D721Med (cell line): ENCODE measurements at regions not wholly inside any gene's neighbourhood (a gene's known extent, or its start where the extent isn't known, plus 50 kb on each side); places are given as distances from the start of the nearest gene placed in this dataset.

Experiments used
- DNase-seq: peaks from one replicate; pipeline ENCODE4 v3.0.0; 2011; ENCODE audit warnings: low spot score; ENCODE audit not compliant: insufficient read length
- FAIRE-seq: peaks from 2 replicates; lab custom pipeline; 2011; peaks lifted over from hg19 to GRCh38; lab: Jason Lieb, UNC
- CTCF ChIP-seq: IDR thresholded peaks from 2 replicates; pipeline ENCODE4 v1.5.1; 2012; ENCODE audit warnings: mild to moderate bottlenecking, control low read depth; ENCODE audit not compliant: insufficient read depth; ENCODE audit errors: missing control alignments

- no peak for TF ChIP-seq CTCF
- DNase-seq: no peak
- no peak for FAIRE-seq
Measured at GRCh38 chr2:222120933-222121332, 177.9 kb downstream of the PAX3 start.

GRCh38 chr2:222115296-222115695 is 183.5 kb downstream of the PAX3 start:
- no peak for DNase-seq
- FAIRE-seq: no peak
- no peak for TF ChIP-seq CTCF

- FAIRE-seq (no peak), DNase-seq (no peak)
- no peak for TF ChIP-seq CTCF
Measured at GRCh38 chr2:222108957-222109585, 189.7 kb downstream of the PAX3 start.

- FAIRE-seq (no peak), DNase-seq (no peak)
- TF ChIP-seq CTCF: no peak
Measured at GRCh38 chr2:222108497-222108896, 190.3 kb downstream of the PAX3 start.

- TF ChIP-seq CTCF: no peak
- no peak for DNase-seq
- no peak for FAIRE-seq
Measured at GRCh38 chr2:222105046-222105445, 193.8 kb downstream of the PAX3 start.

GRCh38 chr2:222102575-222103349 is 196.0 kb downstream of the PAX3 start:
- DNase-seq: no peak
- no peak for FAIRE-seq
- no peak for TF ChIP-seq CTCF
